Peyer's patch (tissue), 4 donors: ENCODE measurements at regions not wholly inside any gene's neighbourhood (a gene's known extent, or its start where the extent isn't known, plus 50 kb on each side); places are given as distances from the start of the nearest gene placed in this dataset.

ENCODE experiments used
- POLR2A ChIP-seq, 2 donors: fragments of 450-650 bp; IDR thresholded peaks; one replicate each; pipeline ENCODE4 v1.5.1; 2017; ENCODE audit warnings: antibody characterized with exemption in 2 of 2, mild to moderate bottlenecking in 2 of 2, moderate library complexity in 2 of 2
- TF ChIP-seq, protein P1 (sequence below), 6 experiments: fragments of 450-650 bp in 4 of 6; fragments of 200-600 bp in 2 of 6; sonication (generic) in 1 of 6; IDR thresholded peaks; one replicate each; pipeline ENCODE4 v1.5.1; 2017 to 2019; ENCODE audit warnings: antibody characterized with exemption in 6 of 6, mild to moderate bottlenecking in 3 of 6, moderate library complexity in 1 of 6

DNA sequence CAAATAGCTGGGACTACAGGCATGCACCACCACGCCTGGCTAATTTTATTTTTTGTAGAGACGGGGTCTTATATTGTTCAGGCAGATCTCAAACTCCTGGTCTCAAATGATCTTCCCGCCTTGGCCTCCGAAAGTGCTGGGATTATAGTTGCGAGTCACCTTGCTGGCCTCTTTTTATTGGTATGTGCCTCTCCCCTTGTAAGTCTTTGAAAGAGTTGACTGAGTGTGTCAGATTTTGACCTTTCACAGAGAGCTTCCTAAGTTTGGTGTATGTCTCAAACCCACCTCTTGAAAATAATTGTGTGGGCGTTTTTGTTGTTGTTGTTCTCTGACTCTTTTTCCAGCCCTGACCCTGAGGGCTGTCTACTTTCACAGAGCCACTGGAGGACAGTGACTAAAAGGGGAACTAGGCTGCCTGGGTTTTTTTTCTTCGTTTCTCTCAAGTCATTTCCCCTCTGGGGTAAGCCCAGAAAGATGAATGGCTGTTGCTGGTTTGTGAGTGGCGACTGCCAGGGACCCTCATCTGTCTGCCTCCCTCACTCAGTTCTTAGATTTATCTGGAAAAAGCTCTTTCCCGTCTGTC, 262.8 kb downstream of the ZEB1 start:
- TF ChIP-seq, protein P1, sequence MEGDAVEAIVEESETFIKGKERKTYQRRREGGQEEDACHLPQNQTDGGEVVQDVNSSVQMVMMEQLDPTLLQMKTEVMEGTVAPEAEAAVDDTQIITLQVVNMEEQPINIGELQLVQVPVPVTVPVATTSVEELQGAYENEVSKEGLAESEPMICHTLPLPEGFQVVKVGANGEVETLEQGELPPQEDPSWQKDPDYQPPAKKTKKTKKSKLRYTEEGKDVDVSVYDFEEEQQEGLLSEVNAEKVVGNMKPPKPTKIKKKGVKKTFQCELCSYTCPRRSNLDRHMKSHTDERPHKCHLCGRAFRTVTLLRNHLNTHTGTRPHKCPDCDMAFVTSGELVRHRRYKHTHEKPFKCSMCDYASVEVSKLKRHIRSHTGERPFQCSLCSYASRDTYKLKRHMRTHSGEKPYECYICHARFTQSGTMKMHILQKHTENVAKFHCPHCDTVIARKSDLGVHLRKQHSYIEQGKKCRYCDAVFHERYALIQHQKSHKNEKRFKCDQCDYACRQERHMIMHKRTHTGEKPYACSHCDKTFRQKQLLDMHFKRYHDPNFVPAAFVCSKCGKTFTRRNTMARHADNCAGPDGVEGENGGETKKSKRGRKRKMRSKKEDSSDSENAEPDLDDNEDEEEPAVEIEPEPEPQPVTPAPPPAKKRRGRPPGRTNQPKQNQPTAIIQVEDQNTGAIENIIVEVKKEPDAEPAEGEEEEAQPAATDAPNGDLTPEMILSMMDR (IDR thresholded peaks at IDR 0.05): no peak
- TF ChIP-seq POLR2A (IDR thresholded peaks at IDR 0.05): no peak
